Neural crest cell (in vitro differentiated cells): ENCODE measurements at regions not wholly inside any gene's neighbourhood (a gene's known extent, or its start where the extent isn't known, plus 50 kb on each side); places are given as distances from the start of the nearest gene placed in this dataset.

Source experiments
- DNase-seq: peaks from one replicate; pipeline ENCODE4 v3.0.0; 2021; ENCODE audit warnings: low read depth, mixed read lengths, low spot score
- H3K27ac Mint-ChIP-seq: one replicate; pipeline ENCODE4 v1.8.0; 2021; ENCODE audit warnings: mild to moderate bottlenecking, mixed read lengths; ENCODE audit not compliant: unreplicated experiment
- H3K27me3 Mint-ChIP-seq: 2 replicates; pipeline ENCODE4 v1.8.0; 2021; ENCODE audit warnings: low read depth, mild to moderate bottlenecking, mixed read lengths
- H3K36me3 Mint-ChIP-seq: 2 replicates; pipeline ENCODE4 v1.8.0; 2021; ENCODE audit warnings: low read depth, mild to moderate bottlenecking, mixed read lengths
- H3K4me1 Mint-ChIP-seq: 2 replicates; pipeline ENCODE4 v1.8.0; 2021; ENCODE audit warnings: mixed read lengths
- H3K4me3 Mint-ChIP-seq: one replicate; pipeline ENCODE4 v1.8.0; 2021; ENCODE audit warnings: mild to moderate bottlenecking, mixed read lengths
- H3K9me3 Mint-ChIP-seq: 2 replicates; pipeline ENCODE4 v1.8.0; 2021; ENCODE audit warnings: mixed read lengths
- TF ChIP-seq, protein P1 (sequence below): fragments of 200-600 bp; sonication (generic); conservative IDR thresholded peaks from 2 replicates; pipeline ENCODE4 v1.5.0; 2021; ENCODE audit warnings: antibody characterized with exemption, mild to moderate bottlenecking

DNA sequence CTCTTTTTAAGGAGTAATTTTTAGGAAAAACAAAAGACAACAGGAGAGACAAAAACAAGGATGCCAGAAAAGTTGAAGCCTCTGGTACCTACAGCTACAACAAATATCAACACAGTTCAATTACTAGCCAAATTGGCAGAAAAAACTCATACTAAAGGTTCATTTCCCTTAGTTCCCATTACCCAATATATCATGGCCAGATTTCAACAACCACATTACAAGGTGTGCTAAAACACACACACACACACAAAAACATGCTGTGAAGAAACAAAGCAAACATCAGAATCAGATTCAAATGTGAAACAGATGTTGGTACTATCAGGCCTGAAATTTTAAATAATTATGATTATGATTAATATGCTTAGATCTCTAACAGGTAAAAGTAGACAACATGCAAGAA is 272.7 kb upstream of the CLEC14A start:
- Mint-ChIP-seq H3K9me3 (peaks cover 5% of the 10 kb centered on the region), H3K27me3 (no peaks in the 10 kb centered on the region), H3K4me3 (no peak overlapping the region), H3K36me3 (no peaks in the 10 kb centered on the region), H3K4me1 (no peaks in the 10 kb centered on the region), H3K27ac (no peak overlapping the region)
- no peak for DNase-seq
- TF ChIP-seq, protein P1, sequence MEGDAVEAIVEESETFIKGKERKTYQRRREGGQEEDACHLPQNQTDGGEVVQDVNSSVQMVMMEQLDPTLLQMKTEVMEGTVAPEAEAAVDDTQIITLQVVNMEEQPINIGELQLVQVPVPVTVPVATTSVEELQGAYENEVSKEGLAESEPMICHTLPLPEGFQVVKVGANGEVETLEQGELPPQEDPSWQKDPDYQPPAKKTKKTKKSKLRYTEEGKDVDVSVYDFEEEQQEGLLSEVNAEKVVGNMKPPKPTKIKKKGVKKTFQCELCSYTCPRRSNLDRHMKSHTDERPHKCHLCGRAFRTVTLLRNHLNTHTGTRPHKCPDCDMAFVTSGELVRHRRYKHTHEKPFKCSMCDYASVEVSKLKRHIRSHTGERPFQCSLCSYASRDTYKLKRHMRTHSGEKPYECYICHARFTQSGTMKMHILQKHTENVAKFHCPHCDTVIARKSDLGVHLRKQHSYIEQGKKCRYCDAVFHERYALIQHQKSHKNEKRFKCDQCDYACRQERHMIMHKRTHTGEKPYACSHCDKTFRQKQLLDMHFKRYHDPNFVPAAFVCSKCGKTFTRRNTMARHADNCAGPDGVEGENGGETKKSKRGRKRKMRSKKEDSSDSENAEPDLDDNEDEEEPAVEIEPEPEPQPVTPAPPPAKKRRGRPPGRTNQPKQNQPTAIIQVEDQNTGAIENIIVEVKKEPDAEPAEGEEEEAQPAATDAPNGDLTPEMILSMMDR: no peak

DNA sequence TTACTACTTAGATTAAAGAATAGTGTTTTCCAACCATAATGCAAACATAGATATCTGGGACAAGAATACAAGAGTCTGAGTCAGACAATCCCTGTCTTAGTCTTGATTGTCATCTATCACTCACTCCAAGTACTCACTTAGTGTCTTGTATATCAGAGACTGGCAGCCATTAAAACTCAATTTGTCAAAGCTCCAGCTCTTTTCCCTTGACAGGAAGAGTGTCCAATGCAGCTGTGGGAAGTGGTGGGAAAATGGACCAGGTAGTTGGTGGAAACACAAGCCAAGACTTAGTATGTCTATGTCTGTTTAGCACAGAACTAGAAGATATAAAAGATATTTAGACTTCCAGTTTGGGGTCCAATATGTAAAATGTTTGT is 271.6 kb upstream of the CLEC14A start:
- H3K9me3 Mint-ChIP-seq: peaks cover 5% of the 10 kb centered on the region
- H3K4me3 Mint-ChIP-seq: no peak overlapping the region
- TF ChIP-seq, protein P1: no peak
- H3K27ac Mint-ChIP-seq: no peak overlapping the region
- no peaks in the 10 kb centered on the region for H3K27me3 Mint-ChIP-seq
- no peaks in the 10 kb centered on the region for H3K36me3 Mint-ChIP-seq
- H3K4me1 Mint-ChIP-seq: no peaks in the 10 kb centered on the region
- no peak for DNase-seq

DNA sequence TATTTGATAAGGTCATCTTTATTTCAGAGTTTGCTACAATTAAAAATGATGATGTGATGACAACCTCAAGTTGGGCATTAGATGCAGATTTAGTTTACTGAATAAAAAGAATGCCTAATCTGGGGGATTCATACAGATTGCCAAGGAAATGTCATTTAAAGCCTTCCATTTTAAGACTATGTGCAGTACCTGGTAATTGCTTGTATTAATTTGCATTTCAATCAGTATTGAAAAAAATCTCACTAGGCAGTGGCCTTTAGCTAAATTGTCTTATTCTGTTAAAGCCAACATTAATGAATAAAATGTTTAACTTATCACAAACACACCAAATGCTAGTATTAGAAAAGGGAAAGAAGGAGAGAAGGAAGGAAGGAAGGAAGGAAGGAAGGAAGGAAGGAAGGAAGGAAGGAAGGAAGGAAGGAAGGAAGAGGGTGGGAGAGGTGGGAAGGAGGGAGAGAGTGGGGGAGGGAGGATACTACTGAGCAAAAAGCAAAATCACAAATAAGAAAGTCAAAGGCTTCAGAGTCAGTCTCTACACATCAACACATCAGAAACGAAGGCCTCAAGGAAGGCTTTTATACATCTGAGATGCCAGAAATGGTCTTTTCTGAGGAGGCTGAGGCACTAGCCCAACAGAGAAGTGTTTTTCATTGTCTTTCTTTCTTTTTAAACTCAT is 271.1 kb upstream of the CLEC14A start:
- no peak for DNase-seq
- TF ChIP-seq, protein P1: no peak
- peaks cover 5% of the 10 kb centered on the region for H3K9me3 Mint-ChIP-seq
- no peak overlapping the region for H3K4me3 Mint-ChIP-seq
- H3K4me1 Mint-ChIP-seq: no peaks in the 10 kb centered on the region
- no peaks in the 10 kb centered on the region for H3K27me3 Mint-ChIP-seq
- H3K36me3 Mint-ChIP-seq: no peaks in the 10 kb centered on the region
- H3K27ac Mint-ChIP-seq: no peak overlapping the region

DNA sequence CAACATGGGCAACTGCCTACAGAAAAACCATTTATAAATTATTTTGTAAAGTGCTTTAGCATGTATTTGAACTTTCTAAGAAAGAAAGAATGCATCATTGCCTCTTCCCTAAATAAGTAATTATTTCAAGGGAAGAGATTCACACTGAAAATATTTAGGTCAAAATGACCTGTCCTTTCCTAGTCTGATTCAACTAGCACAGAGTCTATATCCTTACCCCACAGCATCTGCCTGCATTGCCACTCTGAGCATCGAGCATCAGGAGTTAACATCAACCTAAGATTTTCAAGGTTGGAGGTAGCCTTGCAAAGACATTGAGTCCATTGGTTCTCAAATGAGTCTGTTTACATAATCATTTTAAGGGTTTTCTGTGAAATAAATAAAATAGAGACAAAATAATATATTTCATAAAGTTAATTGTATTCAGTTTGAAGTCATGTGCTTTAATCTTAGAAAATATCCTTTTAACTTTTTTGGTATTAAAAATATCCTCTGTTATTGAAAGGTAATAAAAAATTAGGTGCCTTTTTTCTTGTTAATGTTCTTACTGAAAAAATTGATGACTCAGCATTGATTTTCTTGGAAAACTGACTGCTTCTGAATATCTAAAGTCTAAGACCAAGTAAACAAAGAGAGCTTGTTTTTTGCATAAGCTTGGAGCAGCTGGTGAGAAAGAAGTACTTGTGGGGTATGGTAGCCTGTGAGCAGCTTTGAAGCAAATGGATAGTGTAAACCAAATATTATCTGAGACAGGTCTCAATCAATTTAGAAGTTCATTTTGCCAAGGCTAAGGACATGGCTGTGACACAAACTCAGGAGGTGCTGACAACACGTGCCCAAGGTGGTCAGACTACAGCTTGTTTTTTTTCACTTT is 269.0 kb upstream of the CLEC14A start:
- TF ChIP-seq, protein P1: no peak
- Mint-ChIP-seq H3K4me1 (no peaks in the 10 kb centered on the region), H3K27me3 (no peaks in the 10 kb centered on the region), H3K9me3 (no peaks in the 10 kb centered on the region), H3K36me3 (no peaks in the 10 kb centered on the region), H3K27ac (no peak overlapping the region), H3K4me3 (no peak overlapping the region)
- DNase-seq: no peak

DNA sequence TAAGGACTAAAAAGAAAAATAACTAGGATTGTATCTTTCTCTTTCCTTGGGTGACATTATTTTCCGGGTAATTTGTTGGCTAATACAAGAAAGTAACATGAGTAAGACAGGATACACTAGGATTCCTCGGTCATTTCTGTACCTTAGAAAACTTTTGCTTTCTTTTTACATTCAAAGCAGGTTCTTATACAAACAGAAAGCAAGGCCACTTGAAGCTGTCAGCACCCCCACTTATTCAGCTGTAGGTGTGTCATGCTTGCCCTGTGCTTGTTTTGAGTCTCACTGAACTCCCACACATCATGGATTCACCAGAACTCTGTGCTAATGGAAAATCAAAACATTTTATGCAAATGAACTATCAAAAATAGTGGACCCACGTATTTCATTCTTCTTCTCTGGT is 266.8 kb upstream of the CLEC14A start:
- Mint-ChIP-seq H3K27ac (no peak overlapping the region), H3K27me3 (no peaks in the 10 kb centered on the region), H3K9me3 (no peaks in the 10 kb centered on the region), H3K36me3 (no peaks in the 10 kb centered on the region), H3K4me1 (no peaks in the 10 kb centered on the region), H3K4me3 (no peak overlapping the region)
- TF ChIP-seq, protein P1: no peak
- DNase-seq: no peak
